Activated gamma-delta T cell (primary cell): ENCODE measurements at regions not wholly inside any gene's neighbourhood (a gene's known extent, or its start where the extent isn't known, plus 50 kb on each side); places are given as distances from the start of the nearest gene placed in this dataset.
"Not testable (repeated sequence)": the region's sequence is repeated elsewhere in the genome, so short reads cannot be mapped to it uniquely, and the experiment has no call there.

Source experiments
- DNase-seq: peaks from one replicate; lab custom pipeline; 2025; lab: John Stamatoyannopoulos, UW

- no peak for DNase-seq
These were observed 177.2 kb upstream of the DTNBP1 start for GRCh38 chr6:15839969-15840541.

GRCh38 chr6:15837205-15837604, 174.4 kb upstream of the DTNBP1 start:
- no peak for DNase-seq

- no peak for DNase-seq
These were observed 170.0 kb upstream of the DTNBP1 start for GRCh38 chr6:15832841-15833240.

GRCh38 chr6:15829156-15829555, 166.3 kb upstream of the DTNBP1 start:
- DNase-seq, result no peak

- DNase-seq, result no peak
These were observed 164.8 kb upstream of the DTNBP1 start for GRCh38 chr6:15827496-15828255.

GRCh38 chr6:15826814-15827318, 164.0 kb upstream of the DTNBP1 start:
- no peak for DNase-seq

GRCh38 chr6:15825332-15825930, 162.6 kb upstream of the DTNBP1 start:
- DNase-seq, result no peak

- no peak for DNase-seq
These were observed 162.0 kb upstream of the DTNBP1 start for GRCh38 chr6:15824811-15825210.

GRCh38 chr6:15823838-15824414, 161.1 kb upstream of the DTNBP1 start:
- DNase-seq, result no peak

- DNase-seq, result no peak
These were observed 160.0 kb upstream of the DTNBP1 start for GRCh38 chr6:15822835-15823234.

- DNase-seq, result no peak
These were observed 157.0 kb upstream of the DTNBP1 start for GRCh38 chr6:15819841-15820240.

- DNase-seq, result no peak
These were observed 156.4 kb upstream of the DTNBP1 start for GRCh38 chr6:15819226-15819625.

GRCh38 chr6:15818491-15818890, 155.7 kb upstream of the DTNBP1 start:
- no peak for DNase-seq

- DNase-seq, result no peak
These were observed 155.2 kb upstream of the DTNBP1 start for GRCh38 chr6:15818044-15818443.

GRCh38 chr6:15817100-15817499, 154.3 kb upstream of the DTNBP1 start:
- no peak for DNase-seq

GRCh38 chr6:15816661-15817060, 153.8 kb upstream of the DTNBP1 start:
- no peak for DNase-seq

- not testable (repeated sequence) for DNase-seq
These were observed 150.9 kb upstream of the DTNBP1 start for GRCh38 chr6:15813698-15814097.

GRCh38 chr6:15811107-15811506, 148.3 kb upstream of the DTNBP1 start:
- DNase-seq, result no peak

- no peak for DNase-seq
These were observed 147.8 kb upstream of the DTNBP1 start for GRCh38 chr6:15810618-15811017.

- DNase-seq, result no peak
These were observed 146.5 kb upstream of the DTNBP1 start for GRCh38 chr6:15809367-15809766.

- DNase-seq, result no peak
These were observed 141.6 kb upstream of the DTNBP1 start for GRCh38 chr6:15804164-15805154.

- no peak for DNase-seq
These were observed 139.6 kb upstream of the DTNBP1 start for GRCh38 chr6:15802466-15802865.
